DMS79 (cell line): ENCODE measurements at regions not wholly inside any gene's neighbourhood (a gene's known extent, or its start where the extent isn't known, plus 50 kb on each side); places are given as distances from the start of the nearest gene placed in this dataset.

Experiments
- DNase-seq: peaks from one replicate; lab custom pipeline; 2025; lab: John Stamatoyannopoulos, UW

GRCh38 chr3:14288177-14288788, 109.7 kb downstream of the LSM3 start:
- DNase-seq, result no peak

- no peak for DNase-seq
These were observed 110.3 kb downstream of the LSM3 start for GRCh38 chr3:14288833-14289451.

- DNase-seq, result no peak
These were observed 111.2 kb downstream of the LSM3 start for GRCh38 chr3:14289590-14290461.

- DNase-seq, result peak; percentile 69
These were observed 111.6 kb upstream of the SLC6A6 start for GRCh38 chr3:14290631-14291385.

GRCh38 chr3:14295037-14295436, 107.4 kb upstream of the SLC6A6 start:
- DNase-seq, result no peak

- no peak for DNase-seq
These were observed 106.6 kb upstream of the SLC6A6 start for GRCh38 chr3:14295801-14296200.

- no peak for DNase-seq
These were observed 105.1 kb upstream of the SLC6A6 start for GRCh38 chr3:14297305-14297704.

- DNase-seq, result no peak
These were observed 104.6 kb upstream of the SLC6A6 start for GRCh38 chr3:14297784-14298236.

GRCh38 chr3:14298442-14298841, 104.0 kb upstream of the SLC6A6 start:
- no peak for DNase-seq

GRCh38 chr3:14298991-14299555, 103.3 kb upstream of the SLC6A6 start:
- DNase-seq, result no peak

- DNase-seq, result no peak
These were observed 102.6 kb upstream of the SLC6A6 start for GRCh38 chr3:14299767-14300166.

- DNase-seq, result no peak
These were observed 101.5 kb upstream of the SLC6A6 start for GRCh38 chr3:14300721-14301399.

GRCh38 chr3:14301558-14301957, 100.8 kb upstream of the SLC6A6 start:
- DNase-seq, result no peak

- DNase-seq, result no peak
These were observed 98.9 kb upstream of the SLC6A6 start for GRCh38 chr3:14303336-14304100.

- no peak for DNase-seq
These were observed 98.0 kb upstream of the SLC6A6 start for GRCh38 chr3:14304101-14305045.

GRCh38 chr3:14305324-14305723, 97.1 kb upstream of the SLC6A6 start:
- no peak for DNase-seq

- DNase-seq, result no peak
These were observed 96.3 kb upstream of the SLC6A6 start for GRCh38 chr3:14306142-14306541.

- DNase-seq, result no peak
These were observed 94.6 kb upstream of the SLC6A6 start for GRCh38 chr3:14307656-14308302.

GRCh38 chr3:14311729-14312128, 90.7 kb upstream of the SLC6A6 start:
- DNase-seq, result no peak
